ENCODE measurements at regions not wholly inside any gene's neighbourhood (a gene's known extent, or its start where the extent isn't known, plus 50 kb on each side); places are given as distances from the start of the nearest gene placed in this dataset.

- no peak for DNase-seq
These were observed 64.3 kb upstream of the VANGL1 start for GRCh38 chr1:115577513-115577912.

GRCh38 chr1:115575661-115576060, 66.1 kb upstream of the VANGL1 start:
- no peak for DNase-seq

GRCh38 chr1:115572710-115573109, 69.1 kb upstream of the VANGL1 start:
- DNase-seq, result no peak

DNA sequence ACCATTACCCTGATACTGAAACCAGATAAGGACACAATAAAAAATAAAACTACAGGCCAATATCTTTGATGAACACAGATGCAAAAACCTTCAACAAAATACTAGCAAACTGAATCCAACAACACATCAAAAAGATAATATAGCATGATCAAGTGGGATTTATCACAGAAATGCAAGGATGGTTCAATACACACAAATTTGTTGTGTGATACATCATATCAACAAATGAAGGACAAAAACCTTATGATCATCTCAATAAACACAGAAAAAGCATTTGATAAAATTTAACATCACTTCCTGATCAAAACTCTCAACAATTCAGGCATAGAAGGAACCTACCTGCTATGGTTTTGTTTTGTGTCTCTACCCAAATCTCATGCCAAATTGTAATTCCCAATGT, 74.3 kb upstream of the VANGL1 start:
- DNase-seq, result no peak

DNA sequence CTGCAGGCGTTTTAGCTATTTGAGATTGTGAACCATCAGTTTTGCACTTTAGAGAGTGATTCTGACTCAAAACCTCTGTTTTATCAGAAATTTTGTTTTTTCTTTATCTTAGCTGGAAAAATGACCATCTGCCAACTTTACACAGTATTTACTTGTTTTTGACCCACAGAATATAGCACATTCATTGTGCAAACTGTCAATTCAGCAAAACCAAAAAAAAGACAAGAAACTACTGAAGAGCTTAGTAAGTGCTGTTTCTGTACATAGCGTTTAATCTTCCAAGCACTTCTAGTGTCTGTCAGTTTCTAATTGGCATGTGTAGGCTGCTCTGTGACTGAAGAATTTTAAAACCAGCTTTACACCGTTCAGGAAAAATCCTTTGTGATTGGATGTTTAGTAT, 76.0 kb upstream of the VANGL1 start:
- no peak for DNase-seq

DNA sequence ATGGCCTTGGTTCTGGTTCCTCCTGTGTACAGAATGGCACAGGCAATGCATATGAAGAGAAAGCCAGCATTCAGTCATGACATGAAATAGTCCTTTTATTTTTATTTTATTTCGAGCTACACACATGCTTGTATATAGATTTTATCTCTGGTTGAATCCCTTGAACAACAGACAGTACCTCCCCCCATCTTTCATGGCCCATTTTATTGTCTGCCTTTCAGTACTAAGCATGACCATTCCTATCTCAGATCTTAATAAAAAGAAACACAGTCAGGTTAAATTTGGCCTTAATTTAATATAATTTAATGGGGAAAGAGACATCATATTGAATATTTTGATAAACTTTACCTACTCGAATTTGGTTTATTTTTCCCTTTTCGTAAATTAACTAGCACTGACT, 76.4 kb upstream of the VANGL1 start:
- no peak for DNase-seq

DNA sequence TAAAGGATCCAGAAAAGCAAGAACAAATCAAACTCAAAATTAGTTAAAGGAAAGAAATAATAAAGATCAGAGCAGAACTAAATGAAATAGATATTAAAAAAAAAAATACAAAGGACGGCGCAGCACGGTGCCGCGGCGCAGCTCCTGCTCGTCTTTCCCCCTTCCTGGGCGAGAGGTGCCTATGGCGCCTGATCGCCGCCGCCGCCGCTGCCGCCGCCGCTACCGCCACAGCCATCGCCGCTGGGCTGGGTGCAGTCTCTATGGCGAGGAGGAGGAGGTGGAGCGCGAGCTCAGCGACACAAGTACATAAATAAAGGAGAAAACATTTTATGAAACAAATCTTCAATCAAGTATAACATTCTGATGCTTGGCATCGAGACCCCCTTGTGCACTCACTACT, 77.6 kb upstream of the VANGL1 start:
- DNase-seq, result no peak

- no peak for DNase-seq
These were observed 81.7 kb upstream of the VANGL1 start for GRCh38 chr1:115560027-115560426.

DNA sequence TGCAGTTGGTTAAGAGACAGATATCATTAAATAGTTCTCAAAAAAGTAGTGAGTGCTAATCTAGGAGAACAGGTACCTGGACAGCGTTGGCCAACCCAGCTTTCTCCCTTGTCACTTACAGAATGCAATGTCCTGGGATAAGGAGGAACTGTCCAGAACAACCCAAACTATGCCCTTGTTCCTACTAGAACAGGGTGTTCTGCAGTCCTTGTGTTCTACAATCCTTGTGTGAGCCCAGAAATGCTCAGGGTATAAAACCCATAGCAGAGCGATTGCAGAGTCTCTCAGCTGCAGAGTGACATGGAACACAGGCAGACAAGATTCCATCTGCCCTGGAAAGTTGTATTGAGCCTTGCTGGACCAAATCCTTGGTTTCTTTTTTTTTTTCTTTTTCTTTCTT, 83.5 kb upstream of the VANGL1 start:
- no peak for DNase-seq

- DNase-seq, result no peak
These were observed 84.1 kb upstream of the VANGL1 start for GRCh38 chr1:115557715-115558114.

- DNase-seq, result no peak
These were observed 85.5 kb upstream of the VANGL1 start for GRCh38 chr1:115556236-115556635.

- no peak for DNase-seq
These were observed 86.3 kb upstream of the VANGL1 start for GRCh38 chr1:115555446-115555845.

- no peak for DNase-seq
These were observed 94.1 kb upstream of the VANGL1 start for GRCh38 chr1:115547696-115548095.

DNA sequence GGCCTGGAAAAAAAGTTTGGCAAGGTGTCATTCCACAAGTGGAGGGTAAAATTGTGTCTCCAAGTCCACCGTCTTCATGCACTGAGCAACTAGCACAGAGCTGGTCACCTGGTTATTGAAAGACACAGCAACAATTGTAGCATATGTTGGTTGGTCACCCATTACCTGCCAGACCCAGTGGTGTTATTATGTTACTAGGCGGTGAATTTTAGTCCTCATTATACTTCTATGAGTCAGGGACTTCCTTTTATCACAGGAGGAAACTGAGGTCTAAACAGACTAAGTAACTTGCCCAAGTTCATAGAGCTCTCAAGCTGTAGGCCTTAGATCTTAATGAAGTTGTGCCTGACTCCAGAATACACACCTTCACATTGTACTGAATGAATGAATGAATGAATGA, 94.9 kb upstream of the VANGL1 start:
- no peak for DNase-seq

GRCh38 chr1:115545791-115546733, 95.7 kb upstream of the VANGL1 start:
- DNase-seq, result peak; percentile 97

DNA sequence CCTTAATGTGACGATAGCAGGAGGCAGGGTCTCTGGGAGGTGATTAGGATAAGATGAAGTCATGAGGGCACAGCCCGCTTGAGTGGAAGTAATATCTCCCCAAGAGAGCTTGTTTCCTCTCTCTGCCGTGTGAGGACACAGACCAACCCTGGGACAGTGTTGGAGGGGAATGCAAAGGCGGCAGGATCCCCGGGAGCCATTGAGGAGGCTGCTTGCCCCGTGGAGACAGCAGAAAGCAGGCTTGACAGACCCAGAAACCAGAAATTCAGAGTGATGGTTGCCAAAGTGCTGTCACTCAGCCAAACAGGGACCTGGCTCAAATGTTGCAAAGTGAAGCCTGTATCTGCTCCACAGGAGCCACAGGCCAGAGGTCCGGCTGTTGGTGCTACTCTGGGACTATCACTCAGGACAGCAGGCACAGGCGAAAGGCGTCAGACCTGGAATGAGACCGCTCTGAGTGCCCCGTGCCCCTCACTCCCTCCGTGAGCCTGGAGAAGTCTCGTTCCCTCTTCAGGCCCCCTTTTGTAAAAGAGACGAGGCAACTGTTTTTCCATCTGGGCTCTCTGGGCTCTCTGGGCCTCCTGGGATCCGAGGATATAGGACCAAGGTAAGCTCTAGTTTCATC, 96.6 kb upstream of the VANGL1 start:
- DNase-seq, result peak; percentile 72

GRCh38 chr1:115544131-115544530, 97.6 kb upstream of the VANGL1 start:
- no peak for DNase-seq

GRCh38 chr1:115543247-115543646, 98.5 kb upstream of the VANGL1 start:
- DNase-seq, result no peak

- no peak for DNase-seq
These were observed 102.0 kb upstream of the VANGL1 start for GRCh38 chr1:115539736-115540135.

GRCh38 chr1:115539061-115539460, 102.7 kb upstream of the VANGL1 start:
- DNase-seq, result no peak

- DNase-seq, result no peak
These were observed 103.2 kb upstream of the VANGL1 start for GRCh38 chr1:115538579-115538978.

DNA sequence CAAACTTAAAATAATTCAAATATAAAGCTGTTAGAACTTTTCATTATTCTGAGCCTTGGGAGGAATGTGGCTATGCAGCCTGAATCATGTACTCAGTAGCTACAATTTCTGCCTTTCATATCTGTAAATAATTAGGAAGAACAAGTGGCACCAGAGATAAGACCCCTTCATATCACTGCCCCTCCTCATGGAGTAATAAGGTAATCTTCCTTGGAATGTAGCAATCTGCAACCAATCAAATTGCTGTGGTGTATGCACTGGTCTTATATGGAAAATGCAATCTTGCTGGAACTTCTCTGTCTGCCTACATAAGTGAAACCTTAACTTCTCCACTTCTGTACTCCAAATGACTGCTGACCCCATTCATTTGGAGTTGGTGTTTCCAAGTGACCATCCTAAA, 104.4 kb upstream of the VANGL1 start:
- no peak for DNase-seq

- DNase-seq, result no peak
These were observed 105.4 kb upstream of the VANGL1 start for GRCh38 chr1:115536279-115536816.

- no peak for DNase-seq
These were observed 107.7 kb upstream of the VANGL1 start for GRCh38 chr1:115534106-115534505.

All from islet precursor cell (in vitro differentiated cells).